ENCODE measurements at regions not wholly inside any gene's neighbourhood (a gene's known extent, or its start where the extent isn't known, plus 50 kb on each side); places are given as distances from the start of the nearest gene placed in this dataset.

DNA sequence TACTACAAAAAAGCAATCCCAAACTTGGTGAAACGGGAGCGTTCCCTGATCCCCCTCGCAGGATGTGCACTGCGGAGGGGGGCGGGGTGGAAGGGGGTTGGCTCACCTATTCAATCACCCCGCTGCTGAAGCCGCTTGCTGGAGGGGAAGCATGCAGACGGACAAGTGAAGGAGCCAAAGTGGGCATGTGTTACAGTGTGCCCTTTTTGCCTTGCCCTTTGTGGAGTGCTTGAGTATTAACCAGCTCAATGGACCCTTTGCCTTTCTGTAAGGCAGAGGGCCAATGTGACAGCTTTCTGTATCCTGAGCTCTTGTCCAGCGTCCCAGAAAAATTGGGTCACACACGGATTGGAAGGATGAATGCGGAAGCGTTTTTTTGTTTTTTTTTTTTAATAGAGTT, 348.9 kb upstream of the NPSR1 start:
- Histone ChIP-seq H3K27ac (ENCODE audit: low read length) (no peak overlapping the region), H3K4me3 (ENCODE audit: low read length) (no peak overlapping the region), H3K36me3 (ENCODE audit: control insufficient read depth, insufficient read depth, low read length) (no peaks in the 10 kb centered on the region), H3K4me1 (ENCODE audit: control insufficient read depth, insufficient read depth, low read length) (no peaks in the 10 kb centered on the region), H3K27me3 (ENCODE audit: control insufficient read depth, insufficient read depth, low read length) (no peaks in the 10 kb centered on the region), H3K9me3 (ENCODE audit: control insufficient read depth, low read depth, low read length) (no peaks in the 10 kb centered on the region)
- WGBS (ENCODE audit: insufficient coverage, low lambda C conversion rate) = no CpG with 5 or more reads among the region's 12 CpGs
- DNase-seq = no peak

DNA sequence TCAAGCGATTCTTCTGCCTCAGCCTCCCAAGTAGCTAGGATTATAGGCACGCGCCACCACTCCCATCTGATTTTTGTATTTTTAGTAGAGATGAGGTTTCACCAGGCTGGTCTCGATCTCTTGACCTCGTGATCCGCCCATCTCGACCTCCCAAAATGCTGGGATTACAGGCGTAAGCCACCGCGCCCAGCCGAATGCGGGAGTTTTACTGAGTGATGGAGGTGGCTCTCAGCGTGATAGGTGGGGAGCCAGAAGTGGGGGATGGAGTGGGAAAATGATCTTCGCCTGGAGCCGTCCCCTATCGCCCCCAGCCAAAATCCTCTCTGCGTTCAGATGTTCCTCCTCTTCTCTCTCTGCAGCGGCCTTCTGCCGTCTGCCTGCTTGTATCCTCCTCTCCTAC, 348.4 kb upstream of the NPSR1 start:
- Histone ChIP-seq H3K9me3 (ENCODE audit: control insufficient read depth, low read depth, low read length) (no peaks in the 10 kb centered on the region), H3K4me1 (ENCODE audit: control insufficient read depth, insufficient read depth, low read length) (no peaks in the 10 kb centered on the region), H3K27me3 (ENCODE audit: control insufficient read depth, insufficient read depth, low read length) (no peaks in the 10 kb centered on the region), H3K27ac (ENCODE audit: low read length) (no peak overlapping the region), H3K36me3 (ENCODE audit: control insufficient read depth, insufficient read depth, low read length) (no peaks in the 10 kb centered on the region), H3K4me3 (ENCODE audit: low read length) (no peak overlapping the region)
- no CpG with 5 or more reads among the region's 19 CpGs for WGBS (ENCODE audit: insufficient coverage, low lambda C conversion rate)
- DNase-seq = no peak

DNA sequence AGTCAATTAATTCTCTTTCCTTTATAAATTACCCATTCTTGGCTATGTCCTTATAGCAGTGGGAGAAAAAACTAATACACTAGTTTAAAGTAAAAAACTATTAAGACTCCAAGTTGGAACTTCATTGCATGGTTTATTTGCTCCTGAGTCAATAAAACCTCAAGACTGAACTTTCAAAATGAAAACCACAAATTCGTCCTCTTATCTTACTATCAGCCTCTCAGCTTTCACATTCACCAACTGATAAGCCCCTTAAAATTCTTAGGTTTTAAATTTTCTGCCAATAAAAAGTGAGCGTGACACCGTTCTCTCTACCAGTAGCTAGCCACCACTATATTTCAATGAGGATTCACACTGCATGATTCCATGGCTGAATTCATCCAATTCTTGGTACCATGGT, 346.4 kb upstream of the NPSR1 start:
- Histone ChIP-seq H3K9me3 (ENCODE audit: control insufficient read depth, low read depth, low read length) (no peaks in the 10 kb centered on the region), H3K4me1 (ENCODE audit: control insufficient read depth, insufficient read depth, low read length) (no peaks in the 10 kb centered on the region), H3K4me3 (ENCODE audit: low read length) (no peak overlapping the region), H3K36me3 (ENCODE audit: control insufficient read depth, insufficient read depth, low read length) (no peaks in the 10 kb centered on the region), H3K27me3 (ENCODE audit: control insufficient read depth, insufficient read depth, low read length) (no peaks in the 10 kb centered on the region), H3K27ac (ENCODE audit: low read length) (no peak overlapping the region)
- no CpG with 5 or more reads among the region's 3 CpGs for WGBS (ENCODE audit: insufficient coverage, low lambda C conversion rate)
- DNase-seq = no peak

DNA sequence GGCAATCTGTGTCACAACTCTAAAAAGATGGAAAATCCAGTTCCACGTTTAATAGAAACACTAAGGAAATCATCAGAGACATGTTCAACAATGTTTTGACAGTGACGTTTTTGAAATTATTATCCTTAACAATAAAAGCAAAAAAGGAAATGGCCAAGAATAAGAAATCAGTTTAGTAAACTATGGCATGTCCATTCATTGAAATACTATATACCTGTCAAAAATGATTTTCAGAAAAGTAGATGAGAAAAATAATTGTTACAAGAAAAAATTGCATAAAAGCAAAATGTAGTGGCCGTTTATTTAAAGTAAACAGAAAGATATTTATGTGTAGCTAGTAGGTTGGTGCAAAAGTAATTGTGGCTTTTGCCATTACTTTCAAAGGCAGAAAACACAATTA, 345.4 kb upstream of the NPSR1 start:
- Histone ChIP-seq H3K4me1 (ENCODE audit: control insufficient read depth, insufficient read depth, low read length) (no peaks in the 10 kb centered on the region), H3K4me3 (ENCODE audit: low read length) (no peak overlapping the region), H3K36me3 (ENCODE audit: control insufficient read depth, insufficient read depth, low read length) (no peaks in the 10 kb centered on the region), H3K27me3 (ENCODE audit: control insufficient read depth, insufficient read depth, low read length) (no peaks in the 10 kb centered on the region), H3K27ac (ENCODE audit: low read length) (no peak overlapping the region), H3K9me3 (ENCODE audit: control insufficient read depth, low read depth, low read length) (no peaks in the 10 kb centered on the region)
- DNase-seq = no peak
- 93% methylated on average over 2 of the region's 3 CpGs for WGBS (ENCODE audit: insufficient coverage, low lambda C conversion rate)

DNA sequence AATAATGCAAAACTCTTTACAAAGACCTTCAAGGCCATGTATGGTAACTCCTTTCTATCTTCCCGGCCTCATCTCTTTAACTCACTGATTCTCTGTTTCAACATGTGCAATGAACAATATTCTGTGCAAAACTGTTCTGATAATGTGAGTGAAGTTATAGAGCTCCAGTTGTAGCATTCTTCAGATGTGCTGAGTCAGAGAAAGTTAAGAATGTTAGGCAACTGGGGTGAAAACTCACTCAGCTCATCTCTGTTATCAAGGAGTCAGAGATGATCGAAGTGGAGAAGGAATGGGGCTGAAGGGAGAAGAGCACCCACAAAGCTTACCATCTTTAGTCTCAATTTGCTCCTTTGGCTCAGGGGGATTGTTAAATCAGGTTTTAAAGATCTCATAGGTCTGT, 344.7 kb upstream of the NPSR1 start:
- Histone ChIP-seq H3K27me3 (ENCODE audit: control insufficient read depth, insufficient read depth, low read length) (no peaks in the 10 kb centered on the region), H3K27ac (ENCODE audit: low read length) (no peak overlapping the region), H3K9me3 (ENCODE audit: control insufficient read depth, low read depth, low read length) (no peaks in the 10 kb centered on the region), H3K4me1 (ENCODE audit: control insufficient read depth, insufficient read depth, low read length) (no peaks in the 10 kb centered on the region), H3K36me3 (ENCODE audit: control insufficient read depth, insufficient read depth, low read length) (no peaks in the 10 kb centered on the region), H3K4me3 (ENCODE audit: low read length) (no peak overlapping the region)
- no CpG with 5 or more reads among the region's 2 CpGs for WGBS (ENCODE audit: insufficient coverage, low lambda C conversion rate)
- no peak for DNase-seq

DNA sequence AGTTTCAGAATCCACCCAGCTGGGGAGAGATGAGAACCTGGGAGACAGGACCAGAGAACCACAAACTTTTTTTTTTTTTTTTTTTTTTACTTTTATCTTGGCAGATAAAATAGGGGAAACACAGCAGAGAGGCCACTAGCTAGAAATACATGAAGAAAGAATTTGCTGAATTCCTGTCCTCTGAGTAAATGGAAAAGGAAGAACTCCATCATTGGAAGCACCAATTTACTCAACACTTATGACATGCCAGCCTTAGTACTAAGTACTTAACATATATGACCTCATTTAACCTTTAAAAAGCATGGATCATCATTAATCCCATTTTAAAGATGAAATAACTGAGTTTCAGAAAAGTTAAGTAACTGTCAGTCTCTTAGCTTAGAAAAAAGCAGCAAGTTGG, 343.0 kb upstream of the NPSR1 start:
- H3K36me3 ChIP-seq (ENCODE audit: control insufficient read depth, insufficient read depth, low read length) = no peaks in the 10 kb centered on the region
- no peak overlapping the region for H3K4me3 ChIP-seq (ENCODE audit: low read length)
- no peaks in the 10 kb centered on the region for H3K4me1 ChIP-seq (ENCODE audit: control insufficient read depth, insufficient read depth, low read length)
- no peak for DNase-seq
- H3K27ac ChIP-seq (ENCODE audit: low read length) = no peak overlapping the region
- no peaks in the 10 kb centered on the region for H3K9me3 ChIP-seq (ENCODE audit: control insufficient read depth, low read depth, low read length)
- no peaks in the 10 kb centered on the region for H3K27me3 ChIP-seq (ENCODE audit: control insufficient read depth, insufficient read depth, low read length)

DNA sequence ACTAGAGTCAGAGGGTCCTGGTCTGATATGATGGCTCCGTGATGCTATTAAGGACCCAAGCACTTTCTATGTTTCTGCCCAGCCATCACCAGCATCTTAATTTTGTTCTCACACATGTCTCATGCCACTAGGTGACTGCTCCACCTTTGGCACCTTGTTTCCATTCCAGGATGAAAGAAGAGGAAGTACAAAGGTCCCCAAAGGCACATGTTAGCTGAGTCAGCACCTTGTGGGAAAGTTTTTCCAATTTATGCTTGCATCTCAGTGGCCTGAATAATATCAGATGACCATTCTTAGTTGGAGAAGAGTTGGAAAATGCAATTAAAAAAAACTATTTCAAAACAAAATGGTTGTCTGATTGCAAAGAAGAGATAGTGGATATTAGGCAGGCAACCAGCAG, 341.0 kb upstream of the NPSR1 start:
- Histone ChIP-seq H3K4me3 (ENCODE audit: low read length) (no peak overlapping the region), H3K36me3 (ENCODE audit: control insufficient read depth, insufficient read depth, low read length) (no peaks in the 10 kb centered on the region), H3K27me3 (ENCODE audit: control insufficient read depth, insufficient read depth, low read length) (no peaks in the 10 kb centered on the region), H3K4me1 (ENCODE audit: control insufficient read depth, insufficient read depth, low read length) (no peaks in the 10 kb centered on the region), H3K27ac (ENCODE audit: low read length) (no peak overlapping the region), H3K9me3 (ENCODE audit: control insufficient read depth, low read depth, low read length) (no peaks in the 10 kb centered on the region)
- peak in 1 of 2 donors; percentile 36 for DNase-seq
- WGBS (ENCODE audit: insufficient coverage, low lambda C conversion rate) = no CpG with 5 or more reads among the region's 1 CpG

DNA sequence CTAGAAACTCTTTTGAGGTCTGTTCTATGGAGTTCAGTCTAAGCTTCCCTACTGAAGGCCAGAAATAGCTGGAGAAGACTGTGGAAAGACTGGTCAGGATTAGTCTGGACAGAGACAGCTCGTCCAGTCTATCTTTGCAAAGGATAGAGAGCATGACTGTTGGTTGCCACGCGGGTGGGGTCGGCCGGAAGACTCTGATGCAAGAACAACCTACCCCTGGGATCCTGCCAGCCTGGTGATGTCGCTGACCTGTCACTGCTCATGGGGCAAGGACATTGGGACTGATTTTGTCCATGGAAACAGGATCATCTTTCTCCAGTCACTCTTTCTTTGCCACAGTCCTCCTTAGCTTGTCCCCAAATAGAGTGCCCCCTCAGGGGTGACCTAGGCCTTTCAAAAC, 337.6 kb upstream of the NPSR1 start:
- DNase-seq = no peak
- no CpG with 5 or more reads among the region's 6 CpGs for WGBS (ENCODE audit: insufficient coverage, low lambda C conversion rate)
- no peak overlapping the region for H3K27ac ChIP-seq (ENCODE audit: low read length)
- H3K36me3 ChIP-seq (ENCODE audit: control insufficient read depth, insufficient read depth, low read length) = no peaks in the 10 kb centered on the region
- H3K4me1 ChIP-seq (ENCODE audit: control insufficient read depth, insufficient read depth, low read length) = no peaks in the 10 kb centered on the region
- no peaks in the 10 kb centered on the region for H3K27me3 ChIP-seq (ENCODE audit: control insufficient read depth, insufficient read depth, low read length)
- no peak overlapping the region for H3K4me3 ChIP-seq (ENCODE audit: low read length)
- no peaks in the 10 kb centered on the region for H3K9me3 ChIP-seq (ENCODE audit: control insufficient read depth, low read depth, low read length)

DNA sequence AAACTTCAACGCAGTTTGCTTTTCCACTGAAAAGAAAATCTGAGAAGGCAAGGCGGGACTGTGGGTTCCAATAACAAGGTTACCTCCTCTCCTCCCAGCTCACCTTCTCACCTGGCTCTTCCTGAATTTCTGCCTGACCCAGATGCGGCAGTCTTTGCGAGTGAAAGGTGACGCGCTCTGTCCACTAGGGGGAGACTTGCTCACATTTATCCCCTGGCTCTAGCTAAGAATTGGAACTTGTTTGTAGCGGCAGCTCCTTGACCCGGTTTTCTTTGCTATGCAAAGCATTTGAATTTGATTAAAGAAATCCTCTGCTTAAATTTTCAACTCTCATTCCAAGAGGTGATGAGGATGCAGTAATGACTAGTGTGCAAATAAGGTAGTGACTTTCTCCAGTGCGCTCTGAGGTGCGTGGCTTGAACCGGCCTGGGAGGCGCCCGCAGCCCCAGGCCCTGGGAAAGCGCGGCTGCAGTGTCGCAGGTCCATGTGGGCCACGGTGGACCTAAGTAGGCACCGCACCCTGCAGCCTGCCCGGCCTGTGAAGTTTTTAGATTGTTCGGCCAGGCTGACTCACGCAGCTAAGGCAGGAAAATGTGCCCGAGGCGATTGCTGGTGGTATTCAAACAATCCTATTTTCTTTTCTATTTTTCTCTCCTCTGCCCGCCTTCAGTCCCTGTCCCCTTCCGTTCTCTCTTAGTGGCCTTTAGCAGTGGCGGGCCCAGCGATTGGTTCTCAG, 336.9 kb upstream of the NPSR1 start:
- no CpG with 5 or more reads among the region's 27 CpGs for WGBS (ENCODE audit: insufficient coverage, low lambda C conversion rate)
- no peak overlapping the region for H3K4me3 ChIP-seq (ENCODE audit: low read length)
- peak; percentile 48 to 70 for DNase-seq
- H3K4me1 ChIP-seq (ENCODE audit: control insufficient read depth, insufficient read depth, low read length) = no peaks in the 10 kb centered on the region
- H3K9me3 ChIP-seq (ENCODE audit: control insufficient read depth, low read depth, low read length) = no peaks in the 10 kb centered on the region
- H3K27ac ChIP-seq (ENCODE audit: low read length) = no peak overlapping the region
- H3K36me3 ChIP-seq (ENCODE audit: control insufficient read depth, insufficient read depth, low read length) = no peaks in the 10 kb centered on the region
- no peaks in the 10 kb centered on the region for H3K27me3 ChIP-seq (ENCODE audit: control insufficient read depth, insufficient read depth, low read length)

DNA sequence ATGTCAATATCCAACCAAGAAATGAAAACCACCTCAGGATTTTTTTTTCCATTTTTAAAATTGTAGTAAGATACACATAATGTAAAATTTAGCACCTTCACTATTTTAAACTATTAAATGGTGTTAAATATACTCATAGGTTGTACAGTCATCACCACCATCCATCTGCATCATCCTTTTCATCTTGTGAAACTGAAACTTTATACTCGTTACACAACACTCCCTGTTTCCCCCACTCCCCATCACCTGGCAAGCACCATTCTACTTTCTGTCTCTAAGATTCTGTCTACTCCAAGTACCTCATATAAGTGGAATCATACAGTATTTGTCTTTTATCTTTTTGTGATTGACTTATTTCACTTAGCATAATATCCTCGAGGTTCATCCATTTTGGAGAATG, 335.2 kb upstream of the NPSR1 start:
- Histone ChIP-seq H3K27me3 (ENCODE audit: control insufficient read depth, insufficient read depth, low read length) (no peaks in the 10 kb centered on the region), H3K9me3 (ENCODE audit: control insufficient read depth, low read depth, low read length) (no peaks in the 10 kb centered on the region), H3K27ac (ENCODE audit: low read length) (no peak overlapping the region), H3K4me3 (ENCODE audit: low read length) (no peak overlapping the region), H3K4me1 (ENCODE audit: control insufficient read depth, insufficient read depth, low read length) (no peaks in the 10 kb centered on the region), H3K36me3 (ENCODE audit: control insufficient read depth, insufficient read depth, low read length) (no peaks in the 10 kb centered on the region)
- WGBS (ENCODE audit: insufficient coverage, low lambda C conversion rate) = no CpG with 5 or more reads among the region's 2 CpGs
- no peak for DNase-seq

DNA sequence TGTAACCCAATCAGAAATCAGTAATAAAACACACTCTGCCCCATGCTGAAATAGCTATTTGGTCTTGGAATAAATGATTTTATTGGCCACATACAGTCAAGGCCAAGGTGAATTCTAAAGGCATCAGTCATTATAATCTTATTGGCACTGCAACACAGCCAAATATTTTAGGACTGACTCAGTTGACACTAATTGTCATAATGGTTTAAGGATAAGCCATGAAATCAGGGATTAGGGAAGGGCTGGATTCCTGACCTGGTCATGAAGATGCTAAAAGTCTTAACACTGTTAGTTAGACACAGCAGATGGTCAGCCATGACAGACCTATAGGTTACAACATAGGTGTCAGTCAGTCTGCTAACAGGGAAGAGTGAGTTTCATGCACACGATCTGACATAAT, 330.3 kb upstream of the NPSR1 start:
- WGBS (ENCODE audit: insufficient coverage, low lambda C conversion rate) = no CpG with 5 or more reads among the region's 1 CpG
- H3K9me3 ChIP-seq (ENCODE audit: control insufficient read depth, low read depth, low read length) = no peaks in the 10 kb centered on the region
- DNase-seq = no peak
- no peak overlapping the region for H3K27ac ChIP-seq (ENCODE audit: low read length)
- no peaks in the 10 kb centered on the region for H3K4me1 ChIP-seq (ENCODE audit: control insufficient read depth, insufficient read depth, low read length)
- no peak overlapping the region for H3K4me3 ChIP-seq (ENCODE audit: low read length)
- no peaks in the 10 kb centered on the region for H3K27me3 ChIP-seq (ENCODE audit: control insufficient read depth, insufficient read depth, low read length)
- no peaks in the 10 kb centered on the region for H3K36me3 ChIP-seq (ENCODE audit: control insufficient read depth, insufficient read depth, low read length)
